Endodermal cell (in vitro differentiated cells): ENCODE measurements at regions not wholly inside any gene's neighbourhood (a gene's known extent, or its start where the extent isn't known, plus 50 kb on each side); places are given as distances from the start of the nearest gene placed in this dataset.
A peak's percentile ranks its signal among the peaks of the same experiment; 100 is the strongest.

Source experiments
- DNase-seq: peaks from one replicate; pipeline ENCODE4 v3.0.0-alpha.2; 2017
- H3K27ac ChIP-seq: 2 replicates; pipeline ENCODE4 v1.5.1; 2013; ENCODE audit warnings: mild to moderate bottlenecking, low read depth, low read length, moderate library complexity
- H3K27me3 ChIP-seq: 2 replicates; pipeline ENCODE4 v1.6.1; 2013; ENCODE audit warnings: mild to moderate bottlenecking, low read length, moderate library complexity; ENCODE audit not compliant: insufficient read depth, control insufficient read depth, poor library complexity, severe bottlenecking
- H3K36me3 ChIP-seq: 2 replicates; pipeline ENCODE4 v1.7.0; 2013; ENCODE audit warnings: mild to moderate bottlenecking, low read length, moderate library complexity; ENCODE audit not compliant: control insufficient read depth, insufficient read depth
- H3K4me1 ChIP-seq: one replicate; pipeline ENCODE4 v1.7.0; 2013; ENCODE audit warnings: low read length; ENCODE audit not compliant: control insufficient read depth, insufficient read depth
- H3K4me3 ChIP-seq: 2 replicates; pipeline ENCODE4 v1.5.1; 2013; ENCODE audit warnings: mild to moderate bottlenecking, low read length, moderate library complexity
- H3K9ac ChIP-seq: 2 replicates; pipeline ENCODE4 v1.6.1; 2013; ENCODE audit warnings: mild to moderate bottlenecking, low read length, moderate library complexity; ENCODE audit not compliant: poor library complexity, severe bottlenecking; ENCODE audit errors: extremely low read depth
- H3K9me3 ChIP-seq: 2 replicates; pipeline ENCODE4 v1.6.1; 2013; ENCODE audit warnings: mild to moderate bottlenecking, low read length, moderate library complexity; ENCODE audit not compliant: control insufficient read depth
- H3K27ac Mint-ChIP-seq: 2 replicates; pipeline ENCODE4 v1.8.0; 2020; ENCODE audit warnings: mixed read lengths
- H3K27me3 Mint-ChIP-seq: 2 replicates; pipeline ENCODE4 v1.8.0; 2021; ENCODE audit warnings: mild to moderate bottlenecking, mixed read lengths; ENCODE audit not compliant: insufficient read depth
- H3K36me3 Mint-ChIP-seq: 2 replicates; pipeline ENCODE4 v1.8.0; 2020; ENCODE audit warnings: low read depth, mixed read lengths
- H3K4me1 Mint-ChIP-seq: 2 replicates; pipeline ENCODE4 v1.8.0; 2020; ENCODE audit warnings: mixed read lengths
- H3K4me3 Mint-ChIP-seq: 2 replicates; pipeline ENCODE4 v1.8.0; 2020; ENCODE audit warnings: mild to moderate bottlenecking, moderate library complexity, mixed read lengths
- H3K9me3 Mint-ChIP-seq: 2 replicates; pipeline ENCODE4 v1.8.0; 2020; ENCODE audit warnings: mild to moderate bottlenecking, mixed read lengths
- WGBS, 2 experiments: methylation state at CpG; one replicate each; pipeline versions ENCODE4 v1.1.5 to v1.1.7; 2013; ENCODE audit warnings: missing lambda C conversion rate in 2 of 2, mixed read lengths in 1 of 2; ENCODE audit not compliant: insufficient coverage in 1 of 2, insufficient read length in 1 of 2; 5-methylcytosine and 5-hydroxymethylcytosine counted together
- TF ChIP-seq, protein P1 (sequence below): fragments of 200-600 bp; sonication (generic); conservative IDR thresholded peaks from 2 replicates; pipeline ENCODE4 v1.5.0; 2021; ENCODE audit warnings: antibody characterized with exemption, mild to moderate bottlenecking

DNA sequence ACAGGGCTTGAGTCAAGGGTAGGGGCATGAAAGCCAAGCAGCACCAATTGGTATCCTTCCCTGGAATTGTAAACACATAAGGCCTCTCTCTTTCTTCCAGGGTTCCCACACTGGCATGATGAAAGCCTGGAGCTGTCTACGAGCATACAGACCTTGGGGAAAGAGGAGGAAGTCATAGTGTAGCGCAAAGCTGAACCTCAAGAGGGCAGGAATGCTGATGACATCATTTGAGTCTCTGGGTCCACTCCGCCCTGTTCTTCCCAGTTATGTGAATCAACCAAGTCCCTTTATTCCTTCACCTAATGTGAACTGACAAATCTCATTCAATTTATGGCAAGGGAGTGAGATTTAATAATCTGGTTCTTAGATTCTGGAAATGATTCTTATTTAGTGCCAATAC lies 266.4 kb upstream of the NCAM1 start:
- Mint-ChIP-seq H3K27me3 (no peaks in the 10 kb centered on the region), H3K4me1 (peaks cover 17% of the 10 kb centered on the region), H3K36me3 (no peaks in the 10 kb centered on the region), H3K27ac (no peak overlapping the region), H3K4me3 (no peak overlapping the region), H3K9me3 (no peaks in the 10 kb centered on the region)
- Histone ChIP-seq H3K27me3 (no peaks in the 10 kb centered on the region), H3K27ac (no peak overlapping the region), H3K4me3 (no peak overlapping the region), H3K4me1 (no peaks in the 10 kb centered on the region), H3K9ac (no peak overlapping the region), H3K9me3 (no peaks in the 10 kb centered on the region), H3K36me3 (no peaks in the 10 kb centered on the region)
- DNase-seq, result no peak
- 90 to 100% methylated on average over 1 to 3 of the region's 3 CpGs for WGBS, 2 experiments
- TF ChIP-seq, protein P1, sequence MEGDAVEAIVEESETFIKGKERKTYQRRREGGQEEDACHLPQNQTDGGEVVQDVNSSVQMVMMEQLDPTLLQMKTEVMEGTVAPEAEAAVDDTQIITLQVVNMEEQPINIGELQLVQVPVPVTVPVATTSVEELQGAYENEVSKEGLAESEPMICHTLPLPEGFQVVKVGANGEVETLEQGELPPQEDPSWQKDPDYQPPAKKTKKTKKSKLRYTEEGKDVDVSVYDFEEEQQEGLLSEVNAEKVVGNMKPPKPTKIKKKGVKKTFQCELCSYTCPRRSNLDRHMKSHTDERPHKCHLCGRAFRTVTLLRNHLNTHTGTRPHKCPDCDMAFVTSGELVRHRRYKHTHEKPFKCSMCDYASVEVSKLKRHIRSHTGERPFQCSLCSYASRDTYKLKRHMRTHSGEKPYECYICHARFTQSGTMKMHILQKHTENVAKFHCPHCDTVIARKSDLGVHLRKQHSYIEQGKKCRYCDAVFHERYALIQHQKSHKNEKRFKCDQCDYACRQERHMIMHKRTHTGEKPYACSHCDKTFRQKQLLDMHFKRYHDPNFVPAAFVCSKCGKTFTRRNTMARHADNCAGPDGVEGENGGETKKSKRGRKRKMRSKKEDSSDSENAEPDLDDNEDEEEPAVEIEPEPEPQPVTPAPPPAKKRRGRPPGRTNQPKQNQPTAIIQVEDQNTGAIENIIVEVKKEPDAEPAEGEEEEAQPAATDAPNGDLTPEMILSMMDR, result peak; percentile 47

DNA sequence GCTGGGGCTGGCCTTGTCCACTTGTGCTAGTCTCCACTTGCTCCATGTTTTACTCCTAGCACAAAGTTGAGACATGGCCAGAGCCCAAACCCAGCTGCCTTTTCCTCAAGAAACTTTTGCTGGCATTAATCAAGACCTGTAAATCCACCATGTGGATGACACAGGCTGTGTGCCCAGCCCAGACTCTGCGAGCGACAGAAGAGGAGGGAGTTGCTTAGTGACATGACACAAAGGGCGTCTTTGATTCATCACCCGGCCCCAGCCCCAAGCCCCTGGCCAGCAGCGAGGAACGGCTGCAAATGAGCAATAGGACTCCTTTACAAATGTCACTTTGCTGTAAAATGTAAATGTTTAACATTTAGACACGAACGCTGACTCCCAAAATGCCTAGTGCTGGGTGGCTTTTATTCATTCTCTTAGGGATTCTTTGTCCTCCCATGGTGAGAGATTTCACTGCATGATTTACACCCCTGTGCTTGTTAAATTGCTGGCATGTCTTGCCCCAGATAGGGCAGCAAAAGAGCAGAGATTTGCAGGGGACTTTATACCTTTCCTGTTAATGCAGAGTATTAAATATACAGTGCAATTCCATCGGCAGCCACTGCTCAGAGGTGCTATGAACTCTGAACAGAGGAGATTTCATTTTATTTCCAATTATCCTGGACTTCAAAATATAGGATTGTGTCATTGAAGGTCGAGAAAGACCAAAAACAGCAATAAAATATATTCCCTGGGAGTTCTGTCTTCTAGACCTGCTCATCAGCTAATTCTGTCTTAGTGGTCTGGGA lies 263.6 kb upstream of the NCAM1 start:
- H3K9me3 Mint-ChIP-seq, result no peaks in the 10 kb centered on the region
- H3K9me3 ChIP-seq, result no peaks in the 10 kb centered on the region
- H3K27me3 ChIP-seq, result no peaks in the 10 kb centered on the region
- peaks cover 16% of the 10 kb centered on the region for H3K4me1 Mint-ChIP-seq
- TF ChIP-seq, protein P1, result peak; percentile 49
- H3K4me3 ChIP-seq, result no peak overlapping the region
- H3K36me3 Mint-ChIP-seq, result no peaks in the 10 kb centered on the region
- no peak overlapping the region for H3K4me3 Mint-ChIP-seq
- no peak for DNase-seq
- H3K27me3 Mint-ChIP-seq, result no peaks in the 10 kb centered on the region
- no peaks in the 10 kb centered on the region for H3K4me1 ChIP-seq
- peak overlapping the region; percentile 80 for H3K27ac ChIP-seq
- no peak overlapping the region for H3K9ac ChIP-seq
- H3K27ac Mint-ChIP-seq, result no peak overlapping the region
- no peaks in the 10 kb centered on the region for H3K36me3 ChIP-seq
- WGBS, 2 experiments, result 73 to 82% methylated on average over 7 to 10 of the region's 10 CpGs

DNA sequence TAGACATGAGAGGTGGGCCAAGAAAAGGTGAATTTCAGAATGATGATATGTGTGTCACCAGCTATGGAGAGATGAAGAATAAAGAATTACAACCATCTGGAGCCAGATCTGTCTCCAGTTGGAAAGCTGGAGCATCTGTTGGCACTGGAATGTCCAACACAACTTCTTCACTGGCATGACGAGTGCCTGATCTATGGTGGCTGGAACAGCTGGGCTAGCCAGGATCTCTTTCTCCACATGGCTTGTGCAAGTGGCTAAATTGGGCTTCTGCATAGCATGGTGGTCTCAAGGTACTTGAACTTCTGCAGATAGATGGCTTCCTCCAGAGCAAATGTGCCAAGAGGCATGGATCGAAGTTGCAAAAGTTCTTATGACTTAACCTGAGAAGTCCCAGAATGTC lies 256.1 kb upstream of the NCAM1 start:
- no peaks in the 10 kb centered on the region for H3K36me3 ChIP-seq
- no peaks in the 10 kb centered on the region for H3K4me1 Mint-ChIP-seq
- no peak overlapping the region for H3K27ac ChIP-seq
- H3K4me1 ChIP-seq, result no peaks in the 10 kb centered on the region
- no peaks in the 10 kb centered on the region for H3K36me3 Mint-ChIP-seq
- no peaks in the 10 kb centered on the region for H3K27me3 ChIP-seq
- no peak for DNase-seq
- TF ChIP-seq, protein P1, result no peak
- H3K4me3 ChIP-seq, result no peak overlapping the region
- H3K9me3 ChIP-seq, result no peaks in the 10 kb centered on the region
- H3K4me3 Mint-ChIP-seq, result no peak overlapping the region
- H3K9ac ChIP-seq, result no peak overlapping the region
- no peak overlapping the region for H3K27ac Mint-ChIP-seq
- peaks cover 3% of the 10 kb centered on the region for H3K27me3 Mint-ChIP-seq
- 85 to 88% methylated on average over 2 of the region's 2 CpGs for WGBS, 2 experiments
- peaks cover 11% of the 10 kb centered on the region for H3K9me3 Mint-ChIP-seq
